IPS DF 19.7 (cell line): ENCODE measurements at regions not wholly inside any gene's neighbourhood (a gene's known extent, or its start where the extent isn't known, plus 50 kb on each side); places are given as distances from the start of the nearest gene placed in this dataset.

Experiments
- DNase-seq: peaks from one replicate; pipeline ENCODE4 v3.0.0-alpha.2; 2013; ENCODE audit warnings: low read depth, low spot score

DNA sequence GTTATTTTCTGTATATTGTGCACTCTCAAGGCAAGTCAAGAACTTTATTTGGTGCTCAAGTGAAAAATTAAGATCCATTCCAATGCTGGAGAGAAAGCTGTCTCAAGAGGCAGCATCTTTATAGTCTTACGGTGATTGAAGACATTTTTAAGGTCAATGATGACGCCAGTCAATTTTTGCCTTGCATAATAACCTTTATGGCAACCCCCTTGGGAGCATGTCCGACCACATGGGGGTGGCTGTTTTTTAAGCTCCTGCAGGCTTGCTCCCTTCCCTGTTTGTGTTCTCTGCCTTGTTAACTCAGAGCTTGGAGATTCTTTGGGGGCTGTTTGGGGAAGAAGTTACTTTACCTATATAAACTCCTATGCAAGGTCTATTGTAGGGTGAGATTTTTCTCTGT, 109.6 kb upstream of the FERMT1 start:
- no peak for DNase-seq

GRCh38 chr20:6231556-6231955, 108.7 kb upstream of the FERMT1 start:
- DNase-seq, result no peak

DNA sequence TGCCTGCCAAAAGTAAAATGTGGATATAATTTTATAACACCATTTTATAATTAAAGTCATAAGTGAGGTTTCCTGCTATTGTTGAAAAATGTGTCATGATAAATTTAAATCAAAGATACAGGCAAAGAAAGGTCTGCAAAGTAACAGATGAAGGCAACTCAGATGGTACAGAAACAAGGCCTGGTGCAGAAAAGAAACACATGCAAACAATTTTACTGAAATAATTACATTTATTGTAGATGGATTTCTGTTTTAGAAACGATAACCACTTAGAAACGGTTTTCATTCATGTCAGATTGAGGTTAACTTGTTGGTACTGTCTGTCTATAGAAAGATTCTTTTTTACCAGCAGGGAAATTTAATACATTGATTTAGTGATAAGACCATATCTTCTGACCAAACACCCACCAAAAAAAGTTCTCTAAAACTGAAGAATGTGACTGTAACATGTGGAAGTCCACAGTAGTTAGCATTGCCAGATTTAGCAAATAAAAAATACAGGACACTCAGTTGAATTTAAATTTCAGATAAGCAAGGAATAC, 105.5 kb upstream of the FERMT1 start:
- no peak for DNase-seq

DNA sequence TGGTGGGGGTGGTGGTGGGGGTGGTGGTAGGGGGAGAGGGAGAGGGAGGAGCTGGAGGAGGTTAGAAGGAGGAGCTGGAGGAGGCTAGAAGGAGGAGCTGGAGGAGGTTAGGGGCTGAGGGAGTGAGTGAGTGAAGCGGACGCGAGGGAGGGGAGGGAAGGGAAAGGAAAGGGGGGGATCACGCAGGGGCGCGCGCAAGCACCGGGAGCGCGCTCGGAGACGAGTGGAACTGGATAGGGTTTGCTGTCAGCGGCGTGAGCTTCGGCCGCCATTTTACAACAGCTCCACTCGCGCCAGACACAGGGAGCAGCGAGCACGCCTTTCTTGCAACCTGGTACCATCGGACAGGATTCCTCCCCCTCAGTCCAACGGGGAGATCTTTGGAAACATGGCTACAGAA, 90.5 kb upstream of the FERMT1 start:
- no peak for DNase-seq

- DNase-seq, result no peak
These were observed 90.1 kb upstream of the FERMT1 start for GRCh38 chr20:6212903-6213302.

- no peak for DNase-seq
These were observed 86.3 kb upstream of the FERMT1 start for GRCh38 chr20:6209093-6209492.

DNA sequence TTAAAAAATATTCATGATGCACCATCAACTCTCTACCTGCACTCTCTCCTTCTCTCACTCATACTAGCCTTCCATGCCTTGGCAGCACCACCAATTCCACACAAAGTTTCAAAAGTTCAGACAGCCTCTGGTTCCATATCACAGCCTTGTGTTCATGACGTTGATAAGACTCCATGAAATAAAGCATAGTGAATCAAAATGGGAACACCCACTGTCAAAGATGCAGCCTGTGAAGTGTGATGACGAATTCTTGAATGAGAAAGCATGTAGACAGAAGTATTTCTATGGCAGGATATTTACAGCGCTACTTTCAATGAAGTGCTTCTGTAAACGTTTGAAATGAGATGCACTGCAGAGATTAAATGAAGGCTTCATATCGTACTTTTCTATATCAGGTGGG, 77.3 kb upstream of the FERMT1 start:
- no peak for DNase-seq

DNA sequence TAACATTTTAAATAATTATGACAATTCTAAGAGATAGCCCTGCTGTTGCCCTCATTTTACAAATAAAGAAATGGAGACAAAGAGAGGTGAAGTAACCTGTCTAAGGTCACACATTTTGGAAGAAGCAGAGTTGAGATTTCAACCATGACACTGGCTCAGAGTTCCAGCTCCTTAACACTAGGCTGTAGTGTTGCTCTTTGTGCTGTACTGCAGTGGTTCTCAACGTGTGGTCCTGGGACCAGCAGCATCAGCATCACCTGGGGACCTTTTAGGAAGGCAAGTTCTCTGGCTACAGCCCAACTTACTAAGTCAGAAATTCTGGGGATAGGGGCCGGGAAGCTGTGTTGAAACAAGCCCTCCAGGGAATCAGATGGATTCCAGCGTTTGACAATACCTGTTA, 62.4 kb upstream of the FERMT1 start:
- no peak for DNase-seq

DNA sequence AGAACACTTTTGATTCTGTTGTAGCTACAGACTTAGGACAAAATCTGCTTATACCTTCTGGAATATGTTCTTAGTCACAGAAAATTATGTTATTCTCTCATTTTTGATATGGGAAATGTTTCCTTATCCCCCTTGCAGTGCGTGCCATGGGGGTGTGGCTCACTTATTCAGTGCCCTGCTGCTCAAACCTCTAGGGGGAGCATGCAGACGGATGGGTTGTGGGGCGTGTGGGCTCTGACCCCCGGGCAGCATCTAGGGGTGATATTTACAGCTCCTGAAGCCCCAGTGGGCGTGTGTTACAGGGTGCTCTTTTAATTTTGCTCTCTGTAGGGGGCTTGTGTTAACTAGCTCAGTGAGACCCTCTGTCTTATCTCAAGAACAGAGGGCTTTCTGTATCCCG, 61.3 kb upstream of the FERMT1 start:
- DNase-seq, result no peak

DNA sequence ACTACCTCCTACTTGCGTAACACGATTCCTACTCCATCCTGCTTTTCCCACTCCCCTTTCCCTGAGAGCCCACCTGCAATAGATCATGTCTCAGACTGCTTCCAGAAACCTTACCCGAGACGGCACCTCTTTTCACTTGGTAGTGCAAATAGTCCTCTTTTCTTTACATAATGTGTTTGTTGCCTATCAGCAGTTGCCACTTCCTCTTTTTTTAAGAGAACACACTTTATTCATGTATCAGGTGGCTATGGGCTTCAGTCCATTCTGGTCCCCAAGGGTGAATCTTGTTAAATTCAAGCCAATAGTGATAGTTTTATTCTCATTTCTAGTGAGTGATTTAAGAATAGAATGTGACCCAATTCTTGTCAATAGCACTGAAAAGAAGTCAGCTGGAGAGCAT, 57.7 kb upstream of the FERMT1 start:
- no peak for DNase-seq

DNA sequence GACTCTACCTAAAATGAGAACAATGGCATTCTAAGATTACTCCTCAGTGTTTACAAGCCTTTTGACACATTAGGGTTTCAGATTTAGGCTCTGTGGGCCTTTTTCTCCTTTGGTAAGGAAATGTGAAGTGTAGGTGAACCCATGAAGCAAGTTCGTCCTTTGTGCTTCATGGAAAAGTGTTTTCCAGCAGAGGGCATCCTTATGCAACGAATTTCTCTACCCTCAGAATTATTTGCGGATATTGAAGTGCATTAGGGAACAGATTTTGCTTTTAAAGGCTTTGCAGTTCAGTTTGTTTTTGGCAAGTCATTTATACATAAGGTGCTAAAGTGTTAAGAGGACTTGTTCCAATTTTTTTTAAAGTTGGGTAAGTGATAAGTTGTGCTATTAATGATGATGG, 55.7 kb upstream of the FERMT1 start:
- no peak for DNase-seq

DNA sequence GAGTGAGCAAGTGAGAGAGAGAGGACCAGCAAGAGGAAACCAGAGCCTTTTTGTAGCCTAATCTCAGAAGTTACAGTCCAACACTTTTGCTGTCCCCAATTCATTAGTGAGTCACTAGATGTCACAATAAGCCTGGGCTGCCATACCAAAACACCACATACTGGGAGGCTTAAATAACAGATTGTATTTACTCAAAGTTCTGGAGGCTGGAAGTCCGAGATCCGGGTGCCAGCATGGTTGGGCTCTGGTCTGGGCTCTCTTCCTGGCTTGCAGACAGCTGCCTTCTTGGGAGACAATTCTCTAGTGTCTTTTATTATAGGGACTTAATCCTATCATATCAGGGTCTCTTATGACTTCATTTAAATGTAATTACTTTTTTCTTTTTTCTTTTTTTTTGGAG, 50.7 kb upstream of the FERMT1 start:
- no peak for DNase-seq
